ENCODE measurements at regions not wholly inside any gene's neighbourhood (a gene's known extent, or its start where the extent isn't known, plus 50 kb on each side); places are given as distances from the start of the nearest gene placed in this dataset.

- no peak for TF ChIP-seq POLR2A (IDR thresholded peaks at IDR 0.05; ENCODE audit: low read depth, low read length)
- no peak for TF ChIP-seq POLR2AphosphoS5 (IDR thresholded peaks at IDR 0.05; ENCODE audit: low read depth, low read length)
Observed at GRCh38 chr21:40905251-40905650, 58.3 kb upstream of the DSCAM start.
